Thyroid gland (tissue), 4 donors: ENCODE measurements at regions not wholly inside any gene's neighbourhood (a gene's known extent, or its start where the extent isn't known, plus 50 kb on each side); places are given as distances from the start of the nearest gene placed in this dataset.

Experiments
- POLR2A ChIP-seq, 2 donors: fragments of 450-650 bp; IDR thresholded peaks; one replicate each; pipeline ENCODE4 v1.6.1; 2017; ENCODE audit warnings: antibody characterized with exemption in 2 of 2, mild to moderate bottlenecking in 2 of 2, moderate library complexity in 1 of 2
- TF ChIP-seq, protein P1 (sequence below), 6 experiments: fragments of 200-600 bp in 3 of 6; fragments of 450-650 bp in 3 of 6; sonication (generic) in 3 of 6; IDR thresholded peaks; one replicate each; pipeline ENCODE4 v1.5.1; 2016 to 2019; ENCODE audit warnings: antibody characterized with exemption in 6 of 6, mild to moderate bottlenecking in 2 of 6, inconsistent platforms in 1 of 6, moderate library complexity in 1 of 6

DNA sequence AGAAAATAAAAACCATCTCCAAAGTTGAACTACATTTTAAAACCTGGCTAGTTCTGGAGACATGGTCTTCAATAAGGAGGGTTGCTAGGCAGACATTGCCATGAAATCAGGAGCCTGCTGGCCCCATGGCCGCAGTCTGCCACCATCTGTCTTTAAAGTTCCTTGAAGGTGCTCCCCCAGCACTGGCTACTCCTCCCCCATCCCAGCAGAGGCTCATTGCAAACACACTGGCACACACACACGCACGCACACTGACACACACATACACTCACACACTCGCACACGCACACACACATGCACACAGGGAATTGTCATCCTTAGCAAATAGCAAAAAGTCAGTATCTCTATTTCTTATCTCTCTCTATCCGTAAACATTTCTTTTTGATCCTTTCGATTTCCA, 68.4 kb downstream of the ZIC5 start:
- no peak for TF ChIP-seq POLR2A (IDR thresholded peaks at IDR 0.05)
- TF ChIP-seq, protein P1, sequence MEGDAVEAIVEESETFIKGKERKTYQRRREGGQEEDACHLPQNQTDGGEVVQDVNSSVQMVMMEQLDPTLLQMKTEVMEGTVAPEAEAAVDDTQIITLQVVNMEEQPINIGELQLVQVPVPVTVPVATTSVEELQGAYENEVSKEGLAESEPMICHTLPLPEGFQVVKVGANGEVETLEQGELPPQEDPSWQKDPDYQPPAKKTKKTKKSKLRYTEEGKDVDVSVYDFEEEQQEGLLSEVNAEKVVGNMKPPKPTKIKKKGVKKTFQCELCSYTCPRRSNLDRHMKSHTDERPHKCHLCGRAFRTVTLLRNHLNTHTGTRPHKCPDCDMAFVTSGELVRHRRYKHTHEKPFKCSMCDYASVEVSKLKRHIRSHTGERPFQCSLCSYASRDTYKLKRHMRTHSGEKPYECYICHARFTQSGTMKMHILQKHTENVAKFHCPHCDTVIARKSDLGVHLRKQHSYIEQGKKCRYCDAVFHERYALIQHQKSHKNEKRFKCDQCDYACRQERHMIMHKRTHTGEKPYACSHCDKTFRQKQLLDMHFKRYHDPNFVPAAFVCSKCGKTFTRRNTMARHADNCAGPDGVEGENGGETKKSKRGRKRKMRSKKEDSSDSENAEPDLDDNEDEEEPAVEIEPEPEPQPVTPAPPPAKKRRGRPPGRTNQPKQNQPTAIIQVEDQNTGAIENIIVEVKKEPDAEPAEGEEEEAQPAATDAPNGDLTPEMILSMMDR (IDR thresholded peaks at IDR 0.05): no peak
